OCI-LY1 (cell line): ENCODE measurements at regions not wholly inside any gene's neighbourhood (a gene's known extent, or its start where the extent isn't known, plus 50 kb on each side); places are given as distances from the start of the nearest gene placed in this dataset.

Experiments
- EZH2 ChIP-seq: fragments of 200-600 bp; sonication (generic), shearing (Covaris generic); IDR thresholded peaks from 2 replicates; pipeline ENCODE4 v1.8.0; 2017; ENCODE audit warnings: borderline replicate concordance, mixed run types, mild to moderate bottlenecking, antibody characterized with exemption, low read length, moderate library complexity, mixed read lengths
- TF ChIP-seq, protein P1 (sequence below): fragments of 200-600 bp; sonication (generic), shearing (Covaris generic); IDR thresholded peaks from 2 replicates; pipeline ENCODE4 v1.5.1; 2017; ENCODE audit warnings: mild to moderate bottlenecking, antibody characterized with exemption, low read length, moderate library complexity, mixed read lengths

DNA sequence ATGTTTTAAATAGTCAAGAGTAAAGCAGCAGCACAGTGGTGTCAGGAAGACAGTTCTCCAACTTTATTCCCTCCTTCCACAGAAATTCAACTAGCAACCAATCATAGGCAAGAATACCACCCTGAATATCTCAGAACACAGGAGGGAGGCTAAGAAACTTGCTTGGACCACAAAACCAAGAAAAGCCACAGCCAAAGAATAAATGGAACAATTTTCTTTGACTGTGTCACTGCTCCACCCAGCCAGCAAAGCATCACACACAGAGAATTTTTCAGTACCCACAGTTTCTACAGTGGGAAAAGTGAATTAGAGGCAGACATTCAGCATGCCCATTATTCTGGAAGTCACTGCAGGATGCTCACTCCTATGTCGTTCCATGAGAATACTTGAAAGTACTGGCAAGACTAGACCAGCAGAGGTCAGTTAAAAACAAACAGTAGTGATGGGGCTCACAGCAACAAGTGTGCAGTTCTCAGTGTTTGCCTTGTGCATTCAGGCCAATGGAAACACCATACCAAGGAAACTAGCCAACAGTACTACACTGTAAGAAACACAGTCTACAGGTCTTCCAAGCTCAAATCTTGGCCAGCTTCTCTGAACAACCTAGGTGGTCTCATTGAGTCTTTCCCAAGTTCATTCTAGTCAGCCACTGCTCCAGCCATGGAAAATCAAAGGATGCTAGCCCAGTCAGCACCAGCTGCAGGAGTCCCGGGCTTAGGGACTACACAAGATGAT, 56.8 kb upstream of the FOXG1 start:
- TF ChIP-seq, protein P1, sequence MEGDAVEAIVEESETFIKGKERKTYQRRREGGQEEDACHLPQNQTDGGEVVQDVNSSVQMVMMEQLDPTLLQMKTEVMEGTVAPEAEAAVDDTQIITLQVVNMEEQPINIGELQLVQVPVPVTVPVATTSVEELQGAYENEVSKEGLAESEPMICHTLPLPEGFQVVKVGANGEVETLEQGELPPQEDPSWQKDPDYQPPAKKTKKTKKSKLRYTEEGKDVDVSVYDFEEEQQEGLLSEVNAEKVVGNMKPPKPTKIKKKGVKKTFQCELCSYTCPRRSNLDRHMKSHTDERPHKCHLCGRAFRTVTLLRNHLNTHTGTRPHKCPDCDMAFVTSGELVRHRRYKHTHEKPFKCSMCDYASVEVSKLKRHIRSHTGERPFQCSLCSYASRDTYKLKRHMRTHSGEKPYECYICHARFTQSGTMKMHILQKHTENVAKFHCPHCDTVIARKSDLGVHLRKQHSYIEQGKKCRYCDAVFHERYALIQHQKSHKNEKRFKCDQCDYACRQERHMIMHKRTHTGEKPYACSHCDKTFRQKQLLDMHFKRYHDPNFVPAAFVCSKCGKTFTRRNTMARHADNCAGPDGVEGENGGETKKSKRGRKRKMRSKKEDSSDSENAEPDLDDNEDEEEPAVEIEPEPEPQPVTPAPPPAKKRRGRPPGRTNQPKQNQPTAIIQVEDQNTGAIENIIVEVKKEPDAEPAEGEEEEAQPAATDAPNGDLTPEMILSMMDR, result no peak
- TF ChIP-seq EZH2, result no peak
